Hematopoietic multipotent progenitor cell treated with erythropoietin and hydrocortisone succinate and interleukin-3 and kit ligand, for 6 days (in vitro differentiated cells): ENCODE measurements at regions not wholly inside any gene's neighbourhood (a gene's known extent, or its start where the extent isn't known, plus 50 kb on each side); places are given as distances from the start of the nearest gene placed in this dataset.
A peak's percentile ranks its signal among the peaks of the same experiment; 100 is the strongest.

ENCODE experiments used
- DNase-seq: peaks from one replicate; pipeline ENCODE4 v3.0.0-alpha.2; 2015

DNA sequence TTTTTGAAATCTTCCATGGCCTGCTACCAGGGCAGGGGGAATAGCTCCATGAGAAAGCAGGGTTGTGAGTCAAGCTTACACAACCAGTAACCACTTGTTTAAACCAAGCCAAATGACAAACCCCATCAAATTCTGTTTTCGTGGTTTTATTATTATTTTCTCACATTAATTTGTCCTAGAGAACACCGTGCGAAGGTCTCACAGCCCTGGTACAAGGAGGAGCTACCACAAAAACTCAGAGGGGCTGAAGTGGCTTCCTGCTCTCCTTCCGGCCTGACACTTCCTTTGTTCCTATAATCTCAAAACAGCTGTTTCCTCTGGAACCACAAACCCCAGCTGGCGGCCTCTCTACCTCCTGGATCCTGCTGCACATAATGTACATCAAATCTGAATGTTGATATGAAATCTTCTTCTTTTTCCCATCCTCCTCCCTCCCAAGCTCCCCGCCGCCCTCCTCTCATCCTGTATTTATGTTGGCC lies 375.9 kb downstream of the MCTP2 start:
- peak; percentile 37 for DNase-seq

DNA sequence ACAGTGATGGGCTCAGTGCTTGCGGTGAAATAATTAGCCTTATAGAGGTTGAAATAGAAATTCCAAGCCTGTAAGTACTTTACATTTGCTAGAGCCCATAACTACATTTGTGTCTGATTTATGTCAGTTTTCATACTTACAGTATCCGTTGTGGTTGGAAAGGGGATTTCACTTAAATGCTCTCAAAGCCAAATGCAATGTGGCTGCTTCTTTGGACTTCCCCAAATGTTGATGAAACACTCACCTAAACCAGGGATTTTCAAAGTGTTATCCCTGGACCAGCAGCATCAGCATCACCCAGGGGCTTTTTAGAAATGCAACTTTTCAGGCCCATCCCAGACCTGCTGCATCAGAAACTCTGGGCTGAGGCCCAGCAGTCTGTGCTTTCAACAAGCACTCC lies 378.7 kb downstream of the MCTP2 start:
- DNase-seq: no peak

DNA sequence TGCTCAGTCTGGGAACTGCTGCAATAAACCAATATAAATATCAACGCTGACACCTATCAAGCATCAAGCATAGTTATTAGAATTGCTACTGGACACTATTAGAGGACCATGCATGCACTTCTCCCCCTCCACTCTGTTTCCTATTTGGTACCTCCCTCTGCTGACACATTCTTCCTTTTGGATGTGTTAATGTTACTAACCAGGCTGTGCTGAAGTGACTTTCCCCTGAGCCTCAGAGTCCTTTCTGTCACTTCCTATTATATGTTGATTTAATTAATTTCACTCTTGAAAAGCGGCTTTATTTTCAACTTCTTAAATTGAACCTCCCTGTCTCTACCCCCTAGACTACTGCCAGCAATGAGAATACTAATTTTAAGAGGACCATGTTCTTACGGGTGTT lies 379.1 kb downstream of the MCTP2 start:
- no peak for DNase-seq

DNA sequence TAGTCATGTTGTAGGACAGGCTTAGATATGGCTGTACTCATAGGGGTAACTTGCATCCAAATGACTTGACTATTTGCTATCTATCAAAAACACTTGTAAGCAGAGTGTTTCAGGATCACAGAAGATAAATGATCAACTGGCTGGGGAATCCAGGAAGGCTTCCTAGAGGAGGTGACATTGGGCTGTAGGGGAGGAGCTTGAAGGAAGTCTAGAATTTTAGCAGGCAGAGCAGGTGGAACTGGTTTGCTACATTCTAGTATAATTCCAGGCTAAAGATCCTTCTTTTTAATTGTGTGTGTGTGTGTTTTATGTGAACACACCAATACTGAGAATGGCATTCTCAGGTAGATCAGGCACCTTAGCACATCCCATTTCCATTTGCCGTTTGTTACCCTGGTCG lies 380.3 kb downstream of the MCTP2 start:
- no peak for DNase-seq

DNA sequence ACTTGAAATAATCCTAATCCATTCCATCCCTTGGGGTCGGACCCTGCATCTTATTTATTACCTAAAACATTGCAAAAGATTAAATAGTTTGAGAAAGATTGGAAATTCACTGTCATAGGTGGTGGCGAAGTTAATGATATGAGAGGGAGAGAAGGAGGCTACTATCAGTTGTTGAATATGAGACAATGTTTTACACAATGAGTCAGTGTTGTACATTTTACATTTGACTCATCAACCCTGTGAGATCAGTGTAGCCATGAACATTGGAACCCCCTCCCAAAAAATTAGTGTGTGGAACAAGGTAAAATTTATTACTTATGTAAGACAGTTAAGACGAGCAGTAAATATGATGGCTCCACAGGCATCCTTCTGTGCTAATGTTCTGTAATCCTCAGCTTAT lies 384.3 kb downstream of the MCTP2 start:
- DNase-seq: no peak

DNA sequence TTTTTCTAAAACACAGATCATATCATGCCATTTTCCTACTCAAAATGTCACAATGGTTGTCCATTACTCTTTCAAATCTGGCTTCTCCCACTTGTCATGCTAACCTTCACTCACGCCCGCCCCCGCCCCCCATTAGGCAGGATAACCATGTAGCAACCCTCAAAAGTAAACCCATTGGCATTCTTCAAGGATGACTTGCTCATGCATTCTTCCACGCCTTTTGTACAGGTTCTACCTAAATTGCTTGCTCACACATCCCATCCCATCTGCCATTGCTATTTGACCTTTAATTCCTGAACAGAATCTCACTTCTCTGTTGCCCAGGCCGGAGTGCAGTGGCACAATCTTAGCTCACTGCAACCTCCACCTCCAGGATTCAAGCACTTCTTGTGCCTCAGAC lies 389.3 kb downstream of the MCTP2 start:
- DNase-seq: no peak

DNA sequence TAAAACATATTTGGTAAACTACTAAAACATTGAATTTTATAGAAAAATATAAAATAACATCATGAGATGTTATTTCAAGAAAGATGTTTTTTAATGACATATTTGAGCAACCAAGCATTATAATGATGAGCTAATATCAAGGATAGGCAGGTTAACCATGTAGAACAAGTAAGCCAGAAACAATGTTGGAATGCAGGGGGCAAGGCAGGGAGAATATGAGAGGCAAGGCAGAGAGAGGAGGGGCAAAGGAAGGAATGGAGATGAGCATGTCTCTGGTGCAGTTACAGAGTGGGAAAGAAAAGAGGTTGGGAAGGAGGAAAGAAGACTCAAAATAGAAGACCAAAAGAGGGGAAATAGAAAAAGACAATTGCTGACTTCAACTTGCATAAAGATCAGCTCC lies 390.4 kb downstream of the MCTP2 start:
- DNase-seq: no peak

DNA sequence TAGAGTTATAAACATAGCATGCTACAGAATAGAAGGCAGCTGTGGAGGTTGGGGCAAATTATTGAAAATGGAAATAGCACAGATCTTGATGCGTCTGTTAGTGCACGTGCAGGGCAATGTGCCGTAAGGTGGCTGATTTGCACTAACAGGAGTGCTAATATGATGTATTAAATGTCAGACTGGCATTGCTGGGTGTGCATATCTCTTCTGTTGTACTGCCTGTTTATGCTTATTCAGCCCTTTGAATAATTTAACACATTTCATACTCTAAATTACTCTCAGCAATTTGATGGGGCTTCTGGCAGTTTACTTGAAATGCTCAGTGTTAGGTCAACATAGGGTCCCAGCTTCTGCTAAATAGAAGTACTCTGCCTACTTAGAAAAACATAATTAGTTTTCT lies 395.6 kb downstream of the MCTP2 start:
- DNase-seq: no peak

DNA sequence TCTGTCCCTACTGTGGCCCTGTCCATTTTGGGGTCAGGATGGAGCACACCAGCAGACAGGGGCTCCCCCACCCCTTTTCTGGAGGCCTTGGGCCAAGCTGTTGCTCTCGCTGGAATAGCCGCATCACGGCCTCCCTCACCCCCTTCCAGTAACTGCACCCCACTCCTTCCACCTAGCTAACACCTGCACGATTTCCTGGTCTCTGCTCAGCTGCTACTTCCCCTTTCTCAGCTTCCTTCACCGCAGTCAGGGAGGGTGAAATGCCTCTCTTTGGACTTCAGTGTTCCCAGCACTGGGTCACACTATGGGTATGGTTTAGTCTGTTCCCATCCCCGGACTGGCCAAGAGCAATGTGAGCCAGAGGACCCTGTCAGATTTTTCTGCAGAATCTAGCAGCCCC lies 400.2 kb downstream of the MCTP2 start:
- DNase-seq: peak; percentile 2

DNA sequence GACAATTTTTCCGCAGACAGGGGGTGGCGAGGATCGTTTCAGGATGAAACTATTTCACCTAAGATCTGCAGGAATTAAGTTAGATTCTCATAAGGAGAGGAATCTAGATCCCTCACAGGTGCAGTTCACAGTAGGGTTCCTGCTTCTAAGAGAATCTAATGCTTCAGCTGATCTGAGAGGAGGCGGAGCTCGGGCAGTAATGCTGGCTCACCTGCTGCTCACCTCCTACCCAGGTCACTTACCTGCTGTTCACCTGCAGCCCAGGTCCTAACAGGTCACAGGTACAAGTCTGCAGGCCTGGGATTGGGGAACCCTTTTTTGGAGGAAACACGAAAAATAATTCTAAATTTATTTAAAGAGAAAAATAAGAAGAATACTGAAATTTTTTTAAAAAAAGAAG lies 406.8 kb downstream of the MCTP2 start:
- no peak for DNase-seq

DNA sequence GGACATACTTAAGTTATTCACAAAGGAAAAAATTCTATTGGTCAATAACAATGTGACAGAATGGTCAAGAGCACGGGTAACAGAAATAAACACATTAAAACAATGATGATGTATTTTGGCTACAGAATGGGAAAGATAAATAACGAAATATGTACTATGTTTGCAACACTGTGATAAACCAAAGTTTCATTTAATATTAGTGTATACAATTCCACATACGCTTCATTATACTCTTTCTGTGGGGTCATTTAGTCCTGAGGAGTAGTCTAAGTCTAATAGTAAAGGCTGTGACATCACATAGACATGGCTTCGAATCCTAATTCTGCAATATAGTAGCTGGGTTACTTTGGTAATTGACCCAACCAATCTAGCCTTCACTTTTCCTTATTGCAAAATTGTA lies 408.3 kb downstream of the MCTP2 start:
- DNase-seq: no peak

DNA sequence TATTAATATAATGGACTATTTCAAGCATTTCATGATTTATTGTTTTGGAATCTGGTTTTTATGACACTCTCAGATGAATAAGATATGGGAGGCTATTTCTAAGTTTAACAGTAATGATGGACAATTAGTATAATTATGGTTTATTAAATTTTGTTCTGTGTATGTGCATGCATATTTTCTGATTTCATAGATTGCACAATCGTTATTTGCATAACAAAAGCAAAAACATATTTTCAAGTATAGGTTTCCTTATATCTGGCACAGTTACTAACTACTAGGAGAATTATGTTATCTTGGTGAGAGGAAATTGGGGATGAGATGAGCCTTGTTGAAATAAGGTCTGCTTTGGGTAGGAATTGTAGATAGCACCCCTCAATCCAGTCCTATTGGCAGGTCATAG lies 413.1 kb downstream of the MCTP2 start:
- no peak for DNase-seq

DNA sequence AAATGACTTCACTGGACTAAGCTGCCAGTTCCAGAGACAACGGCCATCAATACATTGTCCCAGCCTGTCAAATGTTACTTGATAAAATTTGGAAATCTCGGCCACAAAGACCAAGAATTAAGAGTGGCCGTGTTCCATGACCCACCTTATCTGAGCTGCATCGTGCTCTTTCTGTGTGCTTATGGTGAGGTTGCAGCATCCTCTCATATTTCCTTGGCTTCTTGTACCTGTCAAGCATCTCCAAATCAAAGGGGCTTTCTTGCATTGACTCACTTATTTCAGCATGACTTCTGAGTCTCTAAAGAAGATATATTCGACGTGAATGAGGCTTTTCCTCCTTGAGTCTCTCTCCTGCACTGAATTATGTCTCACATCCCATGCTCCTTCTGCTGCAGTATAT lies 421.7 kb downstream of the MCTP2 start:
- DNase-seq: no peak

DNA sequence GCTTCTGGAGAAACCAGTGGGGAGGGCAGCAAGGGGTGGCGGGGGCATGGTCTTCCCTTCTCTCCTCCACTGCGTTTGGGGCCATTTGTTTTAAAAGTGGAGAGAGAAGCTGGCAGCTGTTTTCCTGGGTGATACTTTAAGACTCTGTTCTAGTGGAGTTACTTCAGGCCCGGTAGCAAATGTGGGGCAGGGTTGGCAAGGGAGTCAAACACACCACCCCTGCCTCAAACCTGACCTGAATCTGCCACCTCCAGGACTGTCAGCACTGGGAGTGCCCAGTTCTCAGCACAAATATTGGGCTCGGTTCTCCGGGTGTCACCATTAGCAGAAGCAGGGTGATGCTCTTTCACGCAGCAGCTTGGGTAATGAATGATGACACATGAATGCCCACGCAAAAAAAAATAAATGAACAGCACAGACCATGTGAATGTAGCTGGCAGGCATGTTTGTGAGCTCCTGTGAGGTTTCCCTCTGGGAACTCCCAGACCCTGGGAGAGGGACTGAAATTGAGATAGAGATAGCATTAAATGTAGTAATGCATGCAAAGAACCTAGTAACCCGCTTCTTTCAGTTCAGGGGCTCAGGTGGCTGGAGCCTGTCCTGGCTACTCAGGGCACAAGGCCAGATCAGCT lies 424.0 kb downstream of the MCTP2 start:
- no peak for DNase-seq

DNA sequence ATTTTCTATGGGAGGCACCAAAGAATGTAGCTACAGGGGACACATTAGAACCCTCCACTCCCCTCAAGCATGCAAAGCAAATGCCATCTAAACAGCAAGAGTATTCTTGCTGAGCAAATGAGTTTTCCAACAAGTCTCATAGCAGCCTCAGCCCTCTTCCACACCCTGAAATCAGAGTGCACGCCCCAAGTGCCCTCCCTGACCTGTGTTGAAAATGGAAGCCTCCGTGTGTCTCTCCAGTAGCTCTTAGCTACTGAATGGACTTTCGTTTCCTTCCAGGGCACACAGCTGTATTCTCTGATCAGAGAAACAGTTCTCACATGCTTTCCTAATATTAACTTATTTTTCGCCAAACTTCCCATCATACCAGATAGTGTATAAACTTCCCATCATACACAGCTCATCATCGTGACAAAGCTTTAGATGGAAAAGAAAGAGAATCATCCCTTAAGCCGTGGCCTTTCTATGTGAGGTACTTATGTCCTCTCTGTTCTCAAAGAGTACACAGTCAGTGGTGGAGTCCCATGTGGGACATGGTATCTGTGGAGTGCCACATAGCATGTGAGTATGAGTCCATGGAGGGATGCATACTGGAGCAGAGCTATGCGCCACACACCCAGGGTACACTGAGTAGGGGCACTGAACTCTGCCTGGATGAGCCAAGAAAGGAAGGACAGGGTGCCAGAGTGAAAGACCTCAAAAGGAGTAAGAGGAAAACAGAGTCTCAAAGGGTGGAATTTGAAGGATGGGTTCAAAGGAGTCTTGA lies 434.5 kb downstream of the MCTP2 start:
- DNase-seq: no peak

DNA sequence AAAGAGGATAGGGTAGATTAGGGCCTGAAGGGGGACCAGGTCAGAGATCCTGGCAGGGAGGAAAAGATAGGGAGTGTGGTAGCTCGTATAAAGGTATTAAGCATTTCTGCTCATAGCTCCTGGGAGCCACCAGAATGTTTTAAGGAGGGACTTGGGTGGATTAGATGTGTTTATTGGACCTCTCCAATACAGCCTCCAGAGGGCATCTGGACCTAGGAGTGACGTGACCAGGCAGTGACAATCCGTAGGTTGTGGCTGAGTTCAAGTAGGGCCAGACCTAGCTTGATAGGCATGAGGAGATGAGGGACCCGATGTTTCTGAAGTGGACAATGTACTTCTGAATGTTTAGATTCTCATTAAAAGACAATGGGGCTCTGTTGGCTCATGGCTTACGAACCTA lies 435.2 kb downstream of the MCTP2 start:
- peak; percentile 24 for DNase-seq

DNA sequence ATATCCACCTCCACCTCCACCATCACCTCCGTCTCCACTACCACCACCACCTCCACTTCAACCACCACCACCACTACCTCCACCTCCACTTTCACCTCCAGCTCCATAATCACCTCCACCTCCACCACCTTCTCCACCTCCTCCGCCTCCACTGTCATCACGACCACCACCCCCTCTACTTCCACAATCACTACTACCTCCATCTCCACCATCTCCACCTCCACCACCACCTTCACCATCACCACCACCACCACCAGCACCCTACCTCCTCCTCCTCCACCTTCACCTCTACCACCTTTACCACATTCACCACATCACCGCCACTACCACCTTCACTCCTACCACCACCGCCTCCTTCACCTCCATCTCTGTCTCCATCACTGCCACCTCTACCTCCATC lies 435.7 kb downstream of the MCTP2 start:
- no peak for DNase-seq

DNA sequence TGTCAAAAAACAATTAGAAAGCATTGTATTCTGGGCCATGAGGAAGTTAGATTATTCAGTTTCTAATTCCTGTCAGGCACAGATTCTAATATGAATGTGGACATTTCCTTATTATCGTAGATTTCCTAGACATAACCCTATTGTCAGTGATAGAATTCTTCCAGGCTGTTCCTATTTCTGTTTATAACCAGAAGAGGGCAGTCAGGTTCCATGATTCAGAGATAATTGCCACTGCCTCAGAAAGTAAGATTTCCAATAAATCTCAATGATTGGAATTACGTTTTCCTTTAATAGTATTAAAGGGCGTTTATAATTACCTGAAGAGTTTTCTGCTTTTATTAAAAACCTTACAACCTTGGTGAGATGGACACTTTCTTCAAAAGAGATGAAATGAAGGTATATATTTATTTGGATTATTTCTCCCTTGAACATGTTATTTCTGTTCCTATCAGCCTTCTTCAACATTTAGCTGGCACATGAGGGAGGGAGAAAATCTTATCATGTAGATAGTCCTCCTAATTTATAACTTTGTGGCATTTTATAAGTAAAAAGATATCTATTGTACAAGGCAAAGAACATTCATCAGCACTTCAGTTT lies 439.2 kb downstream of the MCTP2 start:
- DNase-seq: peak; percentile 72

DNA sequence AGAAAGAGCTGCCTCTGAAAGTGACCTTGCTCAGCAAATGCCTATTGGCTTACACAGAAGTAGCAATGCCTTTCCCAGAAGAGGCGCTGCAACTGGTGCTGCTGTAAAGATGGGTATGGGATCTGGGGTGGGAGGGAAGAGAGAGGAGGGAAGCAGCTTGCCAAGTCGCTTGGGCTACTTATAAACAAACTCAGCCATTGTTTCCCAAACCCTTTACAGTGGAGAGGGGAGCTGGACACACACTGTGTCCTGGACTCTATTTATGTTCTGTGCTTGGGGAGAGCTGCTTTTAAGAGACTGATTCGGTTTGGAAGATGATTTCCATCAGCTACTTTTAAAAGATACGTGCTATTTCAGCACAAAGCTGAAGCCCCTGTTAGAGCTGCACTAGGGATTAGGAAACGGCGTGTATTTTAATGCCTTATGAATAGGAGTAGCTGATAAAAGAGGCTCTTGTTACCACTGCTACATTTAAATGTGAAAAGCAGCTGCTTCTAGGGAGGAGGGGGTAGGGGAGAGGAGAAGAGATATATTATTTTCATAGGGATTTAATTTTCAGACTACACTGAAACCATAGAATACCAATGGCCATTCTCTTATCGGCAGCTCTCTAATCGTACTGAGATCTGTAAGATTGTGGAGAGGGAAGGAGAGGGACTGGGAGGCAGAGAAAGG lies 440.6 kb downstream of the MCTP2 start:
- no peak for DNase-seq

DNA sequence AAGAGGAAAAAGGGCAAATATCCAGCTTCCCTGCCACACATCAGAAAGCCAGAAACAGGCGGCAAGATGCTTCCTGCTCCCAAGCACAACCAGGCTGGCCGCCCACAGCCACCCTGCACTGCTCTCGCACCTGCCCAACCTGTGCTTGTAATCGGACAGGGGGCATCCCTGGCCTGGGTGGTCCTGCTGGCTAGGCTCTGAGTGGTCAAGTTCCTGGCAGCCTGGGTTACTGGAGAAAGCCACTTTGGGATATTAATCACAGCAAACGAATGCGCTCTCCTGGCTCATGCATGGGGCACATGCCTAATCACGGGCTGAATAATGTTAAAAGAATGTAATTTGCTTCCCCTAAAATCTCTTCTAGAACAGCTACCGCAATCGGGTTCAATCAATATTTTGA lies 442.4 kb downstream of the MCTP2 start:
- DNase-seq: no peak

DNA sequence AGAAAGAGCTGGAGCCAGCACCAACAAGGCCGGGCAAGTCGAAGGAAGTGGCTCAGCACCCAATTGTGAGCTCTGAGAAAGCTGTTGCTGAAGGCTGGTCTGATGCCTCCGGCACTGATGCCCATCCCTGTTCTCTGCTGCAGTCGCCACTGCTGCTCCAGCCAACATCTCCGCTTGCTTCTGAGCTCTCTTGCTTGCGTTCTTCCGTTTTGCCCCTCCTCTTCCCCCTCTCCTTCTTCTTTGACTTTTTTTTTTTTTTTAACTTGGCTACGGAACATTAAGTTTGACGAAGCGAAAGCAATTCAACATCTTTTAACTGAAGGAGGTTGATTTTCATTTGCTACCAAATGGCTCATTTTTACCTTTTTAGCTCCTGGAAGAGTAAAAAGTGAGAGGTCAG lies 442.9 kb downstream of the MCTP2 start:
- no peak for DNase-seq

DNA sequence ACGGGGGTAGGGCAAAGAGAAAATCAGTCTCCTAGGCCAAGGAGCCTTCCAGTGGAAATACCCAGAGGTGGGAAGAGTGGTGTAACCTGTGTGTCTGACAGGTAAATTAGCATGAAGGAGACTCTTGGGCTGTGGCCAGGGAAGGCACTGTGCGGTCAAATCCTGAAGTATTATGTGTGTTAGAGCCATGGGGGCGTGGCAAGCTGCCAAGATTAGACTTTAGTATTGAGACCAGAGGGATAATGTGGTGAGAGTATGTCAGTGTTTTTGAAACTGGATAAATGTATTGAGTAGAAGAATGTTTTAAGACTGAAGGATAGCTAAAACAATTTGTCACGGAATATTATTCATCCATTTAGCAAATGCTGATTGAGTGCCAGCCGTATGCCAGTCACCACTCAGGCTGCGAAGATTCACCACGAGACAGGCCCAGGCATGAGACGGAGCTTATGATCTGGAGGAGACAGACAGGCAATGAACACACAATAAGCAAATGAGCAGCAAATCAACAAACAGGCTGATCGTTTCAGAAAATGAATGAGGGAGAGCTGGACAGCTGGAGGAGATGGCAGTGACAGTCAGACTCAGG lies 445.9 kb downstream of the MCTP2 start:
- DNase-seq: no peak

DNA sequence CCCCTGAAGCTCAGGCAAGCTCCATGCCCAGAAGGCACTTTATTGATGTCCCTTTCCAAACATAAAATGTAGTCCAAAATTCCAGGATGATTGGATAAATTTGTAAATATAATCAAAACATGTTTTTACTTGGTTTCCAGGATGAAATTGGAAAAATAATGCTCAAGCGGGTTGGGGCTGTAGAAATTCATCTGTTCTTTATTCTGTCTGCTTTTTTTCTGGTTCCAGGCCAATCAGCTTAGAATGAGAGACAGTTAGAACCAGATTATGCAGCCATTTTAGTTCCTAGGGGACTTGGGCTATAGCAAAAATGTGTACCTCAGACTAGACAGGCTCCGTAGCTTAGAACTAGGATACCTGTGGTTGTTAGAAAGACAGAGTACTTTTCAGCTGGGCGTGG lies 450.8 kb downstream of the MCTP2 start:
- no peak for DNase-seq

DNA sequence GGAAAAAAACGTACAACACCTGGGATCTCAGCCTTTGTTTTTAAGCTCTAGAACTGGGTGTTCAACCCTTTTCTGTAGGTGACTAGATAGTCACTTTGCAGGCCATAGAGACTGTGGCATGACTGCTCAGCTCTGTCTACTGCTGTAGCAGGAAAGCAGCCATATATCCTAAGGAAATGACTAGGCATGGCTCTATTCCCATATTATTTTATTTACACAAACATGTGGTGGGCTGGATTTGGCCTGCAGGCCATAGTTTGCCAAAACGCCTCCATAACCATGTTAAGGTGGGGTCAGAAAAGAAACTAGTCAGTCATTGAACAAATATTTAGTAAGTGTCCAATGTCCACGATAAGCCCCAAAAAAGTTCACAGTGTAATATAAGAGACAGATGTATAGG lies 452.5 kb downstream of the MCTP2 start:
- no peak for DNase-seq
